ENCODE measurements at regions not wholly inside any gene's neighbourhood (a gene's known extent, or its start where the extent isn't known, plus 50 kb on each side); places are given as distances from the start of the nearest gene placed in this dataset.

DNA sequence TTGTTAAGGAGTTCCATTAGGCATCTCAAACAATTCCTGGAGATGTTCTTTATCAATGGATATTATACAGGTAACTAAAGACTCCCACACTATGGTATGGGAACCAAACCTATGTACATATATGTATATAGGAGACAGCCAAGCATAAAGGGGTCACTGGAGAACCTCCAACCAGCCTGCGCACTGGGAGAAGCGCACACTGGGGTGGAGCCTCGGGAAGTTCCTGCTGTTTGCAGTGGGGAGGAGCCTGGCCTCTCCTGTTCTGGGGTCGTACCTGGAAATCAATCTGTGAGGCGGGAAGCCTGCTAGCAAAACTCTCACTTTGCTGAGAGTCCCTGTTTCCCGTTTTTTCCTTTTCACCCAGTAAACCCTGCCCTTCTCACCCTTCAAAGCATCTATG lies 83.1 kb upstream of the CREB1 start:
- TF ChIP-seq, protein P1, sequence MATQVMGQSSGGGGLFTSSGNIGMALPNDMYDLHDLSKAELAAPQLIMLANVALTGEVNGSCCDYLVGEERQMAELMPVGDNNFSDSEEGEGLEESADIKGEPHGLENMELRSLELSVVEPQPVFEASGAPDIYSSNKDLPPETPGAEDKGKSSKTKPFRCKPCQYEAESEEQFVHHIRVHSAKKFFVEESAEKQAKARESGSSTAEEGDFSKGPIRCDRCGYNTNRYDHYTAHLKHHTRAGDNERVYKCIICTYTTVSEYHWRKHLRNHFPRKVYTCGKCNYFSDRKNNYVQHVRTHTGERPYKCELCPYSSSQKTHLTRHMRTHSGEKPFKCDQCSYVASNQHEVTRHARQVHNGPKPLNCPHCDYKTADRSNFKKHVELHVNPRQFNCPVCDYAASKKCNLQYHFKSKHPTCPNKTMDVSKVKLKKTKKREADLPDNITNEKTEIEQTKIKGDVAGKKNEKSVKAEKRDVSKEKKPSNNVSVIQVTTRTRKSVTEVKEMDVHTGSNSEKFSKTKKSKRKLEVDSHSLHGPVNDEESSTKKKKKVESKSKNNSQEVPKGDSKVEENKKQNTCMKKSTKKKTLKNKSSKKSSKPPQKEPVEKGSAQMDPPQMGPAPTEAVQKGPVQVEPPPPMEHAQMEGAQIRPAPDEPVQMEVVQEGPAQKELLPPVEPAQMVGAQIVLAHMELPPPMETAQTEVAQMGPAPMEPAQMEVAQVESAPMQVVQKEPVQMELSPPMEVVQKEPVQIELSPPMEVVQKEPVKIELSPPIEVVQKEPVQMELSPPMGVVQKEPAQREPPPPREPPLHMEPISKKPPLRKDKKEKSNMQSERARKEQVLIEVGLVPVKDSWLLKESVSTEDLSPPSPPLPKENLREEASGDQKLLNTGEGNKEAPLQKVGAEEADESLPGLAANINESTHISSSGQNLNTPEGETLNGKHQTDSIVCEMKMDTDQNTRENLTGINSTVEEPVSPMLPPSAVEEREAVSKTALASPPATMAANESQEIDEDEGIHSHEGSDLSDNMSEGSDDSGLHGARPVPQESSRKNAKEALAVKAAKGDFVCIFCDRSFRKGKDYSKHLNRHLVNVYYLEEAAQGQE (IDR thresholded peaks at IDR 0.05; ENCODE audit: insufficient read depth in 1 of 2, low read depth in 2 of 2, low read length in 2 of 2), result no peak
- TF ChIP-seq POLR2AphosphoS5 (IDR thresholded peaks at IDR 0.05; ENCODE audit: low read depth, low read length), result no peak
